ENCODE measurements at regions not wholly inside any gene's neighbourhood (a gene's known extent, or its start where the extent isn't known, plus 50 kb on each side); places are given as distances from the start of the nearest gene placed in this dataset.

DNA sequence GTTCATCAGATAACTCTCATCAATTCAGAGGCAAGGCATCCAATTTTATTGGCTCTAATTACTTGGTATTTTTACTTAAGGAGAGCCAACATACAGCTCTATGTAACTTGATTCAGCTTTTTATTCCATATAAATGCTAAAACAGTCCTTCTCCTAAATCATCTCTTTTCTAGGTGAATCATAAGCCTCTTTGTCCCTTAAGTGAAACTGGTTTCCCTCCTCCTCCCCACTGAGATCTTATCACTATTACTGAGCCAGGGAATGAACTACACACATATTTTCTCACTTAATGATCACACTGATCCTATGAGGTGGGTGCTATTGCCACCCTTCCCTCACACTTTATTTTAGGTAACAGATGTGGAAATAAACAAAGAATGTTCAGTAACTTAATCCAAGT is 1143.8 kb downstream of the MAT2B start:
- H3K36me3 ChIP-seq (ENCODE audit: control insufficient read depth in 4 of 4, insufficient read depth in 3 of 4, low read depth in 1 of 4, low read length in 3 of 4) = no peaks in the 10 kb centered on the region
- no peaks in the 10 kb centered on the region for H3K4me1 ChIP-seq (ENCODE audit: control insufficient read depth in 4 of 4, insufficient read depth in 4 of 4, low read length in 3 of 4)
- TF ChIP-seq RAD21 (IDR thresholded peaks at IDR 0.05) = no peak
- TF ChIP-seq EGR1 (IDR thresholded peaks at IDR 0.05; ENCODE audit: low read depth in 2 of 2) = no peak
- TF ChIP-seq, protein P1, sequence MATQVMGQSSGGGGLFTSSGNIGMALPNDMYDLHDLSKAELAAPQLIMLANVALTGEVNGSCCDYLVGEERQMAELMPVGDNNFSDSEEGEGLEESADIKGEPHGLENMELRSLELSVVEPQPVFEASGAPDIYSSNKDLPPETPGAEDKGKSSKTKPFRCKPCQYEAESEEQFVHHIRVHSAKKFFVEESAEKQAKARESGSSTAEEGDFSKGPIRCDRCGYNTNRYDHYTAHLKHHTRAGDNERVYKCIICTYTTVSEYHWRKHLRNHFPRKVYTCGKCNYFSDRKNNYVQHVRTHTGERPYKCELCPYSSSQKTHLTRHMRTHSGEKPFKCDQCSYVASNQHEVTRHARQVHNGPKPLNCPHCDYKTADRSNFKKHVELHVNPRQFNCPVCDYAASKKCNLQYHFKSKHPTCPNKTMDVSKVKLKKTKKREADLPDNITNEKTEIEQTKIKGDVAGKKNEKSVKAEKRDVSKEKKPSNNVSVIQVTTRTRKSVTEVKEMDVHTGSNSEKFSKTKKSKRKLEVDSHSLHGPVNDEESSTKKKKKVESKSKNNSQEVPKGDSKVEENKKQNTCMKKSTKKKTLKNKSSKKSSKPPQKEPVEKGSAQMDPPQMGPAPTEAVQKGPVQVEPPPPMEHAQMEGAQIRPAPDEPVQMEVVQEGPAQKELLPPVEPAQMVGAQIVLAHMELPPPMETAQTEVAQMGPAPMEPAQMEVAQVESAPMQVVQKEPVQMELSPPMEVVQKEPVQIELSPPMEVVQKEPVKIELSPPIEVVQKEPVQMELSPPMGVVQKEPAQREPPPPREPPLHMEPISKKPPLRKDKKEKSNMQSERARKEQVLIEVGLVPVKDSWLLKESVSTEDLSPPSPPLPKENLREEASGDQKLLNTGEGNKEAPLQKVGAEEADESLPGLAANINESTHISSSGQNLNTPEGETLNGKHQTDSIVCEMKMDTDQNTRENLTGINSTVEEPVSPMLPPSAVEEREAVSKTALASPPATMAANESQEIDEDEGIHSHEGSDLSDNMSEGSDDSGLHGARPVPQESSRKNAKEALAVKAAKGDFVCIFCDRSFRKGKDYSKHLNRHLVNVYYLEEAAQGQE (IDR thresholded peaks at IDR 0.05) = no peak
- no peak for TF ChIP-seq FOXA2 (IDR thresholded peaks at IDR 0.05)
- TF ChIP-seq, protein P2, sequence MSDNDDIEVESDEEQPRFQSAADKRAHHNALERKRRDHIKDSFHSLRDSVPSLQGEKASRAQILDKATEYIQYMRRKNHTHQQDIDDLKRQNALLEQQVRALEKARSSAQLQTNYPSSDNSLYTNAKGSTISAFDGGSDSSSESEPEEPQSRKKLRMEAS (IDR thresholded peaks at IDR 0.05) = no peak
- no peak for TF ChIP-seq SP1 (IDR thresholded peaks at IDR 0.05)
- TF ChIP-seq, protein P3, sequence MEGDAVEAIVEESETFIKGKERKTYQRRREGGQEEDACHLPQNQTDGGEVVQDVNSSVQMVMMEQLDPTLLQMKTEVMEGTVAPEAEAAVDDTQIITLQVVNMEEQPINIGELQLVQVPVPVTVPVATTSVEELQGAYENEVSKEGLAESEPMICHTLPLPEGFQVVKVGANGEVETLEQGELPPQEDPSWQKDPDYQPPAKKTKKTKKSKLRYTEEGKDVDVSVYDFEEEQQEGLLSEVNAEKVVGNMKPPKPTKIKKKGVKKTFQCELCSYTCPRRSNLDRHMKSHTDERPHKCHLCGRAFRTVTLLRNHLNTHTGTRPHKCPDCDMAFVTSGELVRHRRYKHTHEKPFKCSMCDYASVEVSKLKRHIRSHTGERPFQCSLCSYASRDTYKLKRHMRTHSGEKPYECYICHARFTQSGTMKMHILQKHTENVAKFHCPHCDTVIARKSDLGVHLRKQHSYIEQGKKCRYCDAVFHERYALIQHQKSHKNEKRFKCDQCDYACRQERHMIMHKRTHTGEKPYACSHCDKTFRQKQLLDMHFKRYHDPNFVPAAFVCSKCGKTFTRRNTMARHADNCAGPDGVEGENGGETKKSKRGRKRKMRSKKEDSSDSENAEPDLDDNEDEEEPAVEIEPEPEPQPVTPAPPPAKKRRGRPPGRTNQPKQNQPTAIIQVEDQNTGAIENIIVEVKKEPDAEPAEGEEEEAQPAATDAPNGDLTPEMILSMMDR (IDR thresholded peaks at IDR 0.05; ENCODE audit: low read depth, low read length, missing input control) = no peak
- no peak for TF ChIP-seq GABPA (IDR thresholded peaks at IDR 0.05 in 1 of 2, conservative IDR thresholded peaks at IDR 0.05 in 1 of 2)
- TF ChIP-seq TAF1 (conservative IDR thresholded peaks at IDR 0.05) = no peak
- TF ChIP-seq FOXA1 (IDR thresholded peaks at IDR 0.05) = no peak
- TF ChIP-seq, protein P4, sequence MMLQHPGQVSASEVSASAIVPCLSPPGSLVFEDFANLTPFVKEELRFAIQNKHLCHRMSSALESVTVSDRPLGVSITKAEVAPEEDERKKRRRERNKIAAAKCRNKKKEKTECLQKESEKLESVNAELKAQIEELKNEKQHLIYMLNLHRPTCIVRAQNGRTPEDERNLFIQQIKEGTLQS (IDR thresholded peaks at IDR 0.05) = no peak
- no peak for TF ChIP-seq YY1 (IDR thresholded peaks at IDR 0.05)
- TF ChIP-seq HNF4A (conservative IDR thresholded peaks at IDR 0.05) = no peak
- no peak for TF ChIP-seq JUND (IDR thresholded peaks at IDR 0.05)
- no peak overlapping the region for H3K4me3 ChIP-seq (ENCODE audit: low read depth in 1 of 3, low read length in 3 of 3)
- H3K9me3 ChIP-seq (ENCODE audit: control insufficient read depth in 4 of 4, low read length in 3 of 4) = no peaks in the 10 kb centered on the region
- DNase-seq (ENCODE audit: low spot score) = no peak
- no peak overlapping the region for H3K27ac ChIP-seq (ENCODE audit: low read depth in 1 of 2, low read length in 2 of 2)
- H3K9ac ChIP-seq (ENCODE audit: low read depth in 1 of 2, low read length in 2 of 2) = no peak overlapping the region
- H3K27me3 ChIP-seq (ENCODE audit: control insufficient read depth in 4 of 4, insufficient read depth in 4 of 4, low read length in 3 of 4) = no peaks in the 10 kb centered on the region

DNA sequence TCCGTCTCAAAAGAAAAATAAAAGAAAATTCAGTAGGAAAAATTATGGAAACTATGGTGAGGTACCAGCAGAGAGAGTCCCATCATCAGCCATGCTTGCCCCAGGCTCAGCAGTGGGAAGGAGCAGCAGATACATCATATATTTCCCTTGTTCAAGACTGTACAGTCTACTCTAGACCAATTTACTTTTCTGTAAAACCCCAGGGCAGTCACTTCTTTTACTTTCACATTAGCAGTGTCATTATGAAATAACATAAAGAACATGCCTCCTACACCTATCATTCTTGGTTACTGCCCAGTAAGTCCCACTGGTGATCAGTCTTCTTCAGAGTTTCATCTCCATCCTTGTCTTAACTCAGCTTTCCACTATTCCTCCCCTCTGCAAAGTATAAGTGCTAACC is 1145.0 kb downstream of the MAT2B start:
- H3K4me3 ChIP-seq (ENCODE audit: low read depth in 1 of 3, low read length in 3 of 3) = no peak overlapping the region
- no peaks in the 10 kb centered on the region for H3K4me1 ChIP-seq (ENCODE audit: control insufficient read depth in 4 of 4, insufficient read depth in 4 of 4, low read length in 3 of 4)
- WGBS = 78% methylated on average over 1 of the region's 1 CpG
- no peaks in the 10 kb centered on the region for H3K27me3 ChIP-seq (ENCODE audit: control insufficient read depth in 4 of 4, insufficient read depth in 4 of 4, low read length in 3 of 4)
- H3K36me3 ChIP-seq (ENCODE audit: control insufficient read depth in 4 of 4, insufficient read depth in 3 of 4, low read depth in 1 of 4, low read length in 3 of 4) = no peaks in the 10 kb centered on the region
- no peak overlapping the region for H3K9ac ChIP-seq (ENCODE audit: low read depth in 1 of 2, low read length in 2 of 2)
- no peaks in the 10 kb centered on the region for H3K9me3 ChIP-seq (ENCODE audit: control insufficient read depth in 4 of 4, low read length in 3 of 4)
- no peak overlapping the region for H3K27ac ChIP-seq (ENCODE audit: low read depth in 1 of 2, low read length in 2 of 2)
- DNase-seq (ENCODE audit: low spot score) = no peak
- TF ChIP-seq, protein P1 (IDR thresholded peaks at IDR 0.05) = no peak
- TF ChIP-seq YY1 (IDR thresholded peaks at IDR 0.05) (no peak), HNF4A (conservative IDR thresholded peaks at IDR 0.05) (no peak), RXRA (IDR thresholded peaks at IDR 0.05) (no peak), NR2F2 (IDR thresholded peaks at IDR 0.05) (no peak), EGR1 (IDR thresholded peaks at IDR 0.05; ENCODE audit: low read depth in 2 of 2) (no peak), GABPA (IDR thresholded peaks at IDR 0.05 in 1 of 2, conservative IDR thresholded peaks at IDR 0.05 in 1 of 2) (no peak), HNF4G (IDR thresholded peaks at IDR 0.05) (no peak)
- TF ChIP-seq, protein P4 (IDR thresholded peaks at IDR 0.05) = no peak
- TF ChIP-seq, protein P3 (IDR thresholded peaks at IDR 0.05; ENCODE audit: low read depth, low read length, missing input control) = no peak
- TF ChIP-seq, protein P5, sequence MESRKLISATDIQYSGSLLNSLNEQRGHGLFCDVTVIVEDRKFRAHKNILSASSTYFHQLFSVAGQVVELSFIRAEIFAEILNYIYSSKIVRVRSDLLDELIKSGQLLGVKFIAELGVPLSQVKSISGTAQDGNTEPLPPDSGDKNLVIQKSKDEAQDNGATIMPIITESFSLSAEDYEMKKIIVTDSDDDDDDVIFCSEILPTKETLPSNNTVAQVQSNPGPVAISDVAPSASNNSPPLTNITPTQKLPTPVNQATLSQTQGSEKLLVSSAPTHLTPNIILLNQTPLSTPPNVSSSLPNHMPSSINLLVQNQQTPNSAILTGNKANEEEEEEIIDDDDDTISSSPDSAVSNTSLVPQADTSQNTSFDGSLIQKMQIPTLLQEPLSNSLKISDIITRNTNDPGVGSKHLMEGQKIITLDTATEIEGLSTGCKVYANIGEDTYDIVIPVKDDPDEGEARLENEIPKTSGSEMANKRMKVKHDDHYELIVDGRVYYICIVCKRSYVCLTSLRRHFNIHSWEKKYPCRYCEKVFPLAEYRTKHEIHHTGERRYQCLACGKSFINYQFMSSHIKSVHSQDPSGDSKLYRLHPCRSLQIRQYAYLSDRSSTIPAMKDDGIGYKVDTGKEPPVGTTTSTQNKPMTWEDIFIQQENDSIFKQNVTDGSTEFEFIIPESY (IDR thresholded peaks at IDR 0.05) = no peak

Data from liver (tissue), 8 donors.